HEK293 (cell line): ENCODE measurements at regions not wholly inside any gene's neighbourhood (a gene's known extent, or its start where the extent isn't known, plus 50 kb on each side); places are given as distances from the start of the nearest gene placed in this dataset.
"Not testable (repeated sequence)": the region's sequence is repeated elsewhere in the genome, so short reads cannot be mapped to it uniquely, and the experiment has no call there.

Source experiments
- CTCF ChIA-PET: fragments of 350-600 bp; formaldehyde crosslinking; extraction: SDS; loops from one replicate; lab custom pipeline; 2021; ENCODE audit warnings: antibody characterized with exemption; lab: Yijun Ruan, JAX
- POLR2A ChIA-PET: fragments of 300-600 bp; formaldehyde crosslinking; extraction: SDS; loops from one replicate; lab custom pipeline; 2020; ENCODE audit warnings: antibody characterized with exemption, inconsistent platforms; lab: Yijun Ruan, JAX
- H3K27ac ChIP-seq: fragments of 200-500 bp; sonication (Bioruptor generic); 2 replicates; pipeline ENCODE4 v1.5.1; 2014; ENCODE audit warnings: low read depth, low read length, control low read depth, inconsistent platforms; ENCODE audit errors: extremely low read depth
- H3K36me3 ChIP-seq, 2 experiments: fragments of 200-500 bp in 1 of 2; sonication (Bioruptor generic) in 1 of 2; 1 replicate in 1 of 2; 2 replicates in 1 of 2; pipeline ENCODE4 v1.5.1; 2014 to 2017; ENCODE audit warnings: inconsistent platforms in 2 of 2, low read length in 2 of 2; ENCODE audit not compliant: control insufficient read depth in 2 of 2, insufficient read depth in 1 of 2
- H3K4me1 ChIP-seq: fragments of 200-500 bp; sonication (Bioruptor generic); 2 replicates; pipeline ENCODE4 v1.5.1; 2014; ENCODE audit warnings: mild to moderate bottlenecking, low read length, inconsistent platforms; ENCODE audit not compliant: control insufficient read depth, insufficient read depth
- H3K4me3 ChIP-seq: 2 replicates; pipeline ENCODE4 v1.5.1; 2011; ENCODE audit warnings: low read depth, mild to moderate bottlenecking, control low read depth, low read length, moderate library complexity
- H3K9me3 ChIP-seq: fragments of 200-500 bp; sonication (Bioruptor generic); 2 replicates; pipeline ENCODE4 v1.5.1; 2014; ENCODE audit warnings: low read depth, low read length, inconsistent platforms; ENCODE audit not compliant: control insufficient read depth, insufficient read depth
- ATF2 ChIP-seq: fragments of 450-650 bp; formaldehyde crosslinking; IDR thresholded peaks from 2 replicates; pipeline ENCODE4 v1.5.1; 2016; ENCODE audit warnings: missing biosample characterization, missing genetic modification characterization, low read depth
- GLIS1 ChIP-seq: fragments of 450-650 bp; formaldehyde crosslinking; IDR thresholded peaks from 2 replicates; pipeline ENCODE4 v1.5.1; 2016; ENCODE audit warnings: missing biosample characterization, missing genetic modification characterization
- HOXD13 ChIP-seq: sonication (generic); formaldehyde crosslinking; IDR thresholded peaks from 2 replicates; pipeline ENCODE4 v1.8.0; 2022; ENCODE audit warnings: missing genetic modification reagents, borderline replicate concordance
- OSR2 ChIP-seq: fragments of 450-650 bp; formaldehyde crosslinking; IDR thresholded peaks from 2 replicates; pipeline ENCODE4 v1.5.1; 2016; ENCODE audit warnings: missing biosample characterization, missing genetic modification characterization
- PRDM1 ChIP-seq: fragments of 450-650 bp; formaldehyde crosslinking; IDR thresholded peaks from 2 replicates; pipeline ENCODE4; 2016; ENCODE audit warnings: missing biosample characterization, missing genetic modification characterization
- PRDM4 ChIP-seq: fragments of 450-650 bp; formaldehyde crosslinking; IDR thresholded peaks from 2 replicates; pipeline ENCODE4 v1.5.1; 2017; ENCODE audit warnings: missing biosample characterization, missing genetic modification characterization
- REST ChIP-seq: fragments of 450-650 bp; formaldehyde crosslinking; IDR thresholded peaks from 2 replicates; pipeline ENCODE4 v1.5.1; 2016; ENCODE audit warnings: missing biosample characterization, missing genetic modification characterization
- ZNF133 ChIP-seq: fragments of 450-650 bp; formaldehyde crosslinking; IDR thresholded peaks from 2 replicates; pipeline ENCODE4 v1.5.1; 2016; ENCODE audit warnings: missing biosample characterization, missing genetic modification characterization
- ZNF157 ChIP-seq: fragments of 450-650 bp; formaldehyde crosslinking; IDR thresholded peaks from 2 replicates; pipeline ENCODE4 v1.5.1; 2016; ENCODE audit warnings: missing biosample characterization, missing genetic modification characterization
- ZNF266 ChIP-seq: fragments of 450-650 bp; formaldehyde crosslinking; IDR thresholded peaks from 2 replicates; pipeline ENCODE4 v1.5.1; 2016; ENCODE audit warnings: missing biosample characterization, missing genetic modification characterization, low read depth
- ZNF274 ChIP-seq, 2 experiments: fragments of 200-500 bp in 1 of 2; fragments of 450-650 bp in 1 of 2; sonication (Bioruptor generic) in 1 of 2; formaldehyde crosslinking in 1 of 2; IDR thresholded peaks; 2 replicates each; pipeline versions ENCODE4 v1.5.1 to v1.6.1; 2014 to 2016; ENCODE audit warnings: borderline replicate concordance in 1 of 2, inconsistent platforms in 1 of 2, low read length in 1 of 2, missing biosample characterization in 1 of 2, missing genetic modification characterization in 1 of 2
- ZNF280D ChIP-seq: fragments of 450-650 bp; formaldehyde crosslinking; IDR thresholded peaks from 2 replicates; pipeline ENCODE4 v1.5.1; 2016; ENCODE audit warnings: missing biosample characterization, missing genetic modification characterization
- ZNF37A ChIP-seq: fragments of 450-650 bp; IDR thresholded peaks from 2 replicates; pipeline ENCODE4 v1.5.1; 2018; ENCODE audit warnings: missing biosample characterization, missing genetic modification characterization
- ZNF433 ChIP-seq: fragments of 450-650 bp; formaldehyde crosslinking; IDR thresholded peaks from 2 replicates; pipeline ENCODE4 v1.5.1; 2016; ENCODE audit warnings: missing biosample characterization, missing genetic modification characterization, low read depth
- ZNF555 ChIP-seq: fragments of 450-650 bp; formaldehyde crosslinking; conservative IDR thresholded peaks from 2 replicates; pipeline ENCODE4 v1.5.1; 2017; ENCODE audit warnings: missing biosample characterization, mild to moderate bottlenecking, missing genetic modification characterization, inconsistent platforms
- ZNF585B ChIP-seq: fragments of 450-650 bp; formaldehyde crosslinking; IDR thresholded peaks from 2 replicates; pipeline ENCODE4 v1.5.1; 2016; ENCODE audit warnings: missing biosample characterization, missing genetic modification characterization
- ZNF610 ChIP-seq: fragments of 450-650 bp; formaldehyde crosslinking; IDR thresholded peaks from 2 replicates; pipeline ENCODE4 v1.5.1; 2016; ENCODE audit warnings: missing biosample characterization, missing genetic modification characterization, borderline replicate concordance
- ZNF660 ChIP-seq: fragments of 450-650 bp; IDR thresholded peaks from 2 replicates; pipeline ENCODE4 v1.5.1; 2018; ENCODE audit warnings: missing biosample characterization, mild to moderate bottlenecking, missing genetic modification characterization
- ZNF768 ChIP-seq: fragments of 450-650 bp; formaldehyde crosslinking; IDR thresholded peaks from 2 replicates; pipeline ENCODE4 v1.5.1; 2018; ENCODE audit warnings: missing biosample characterization, mild to moderate bottlenecking, missing genetic modification characterization
- ZNF843 ChIP-seq: fragments of 450-650 bp; formaldehyde crosslinking; IDR thresholded peaks from 2 replicates; pipeline ENCODE4 v1.5.1; 2016; ENCODE audit warnings: missing biosample characterization, missing genetic modification characterization

GRCh38 chr1:194755241-194755994, 1569.0 kb upstream of the B3GALT2 start (continued):
- TF ChIP-seq REST (tag by site-specific recombination) (no peak), ZNF585B (tag by site-specific recombination) (no peak)

GRCh38 chr1:194738843-194739242, 1552.4 kb upstream of the B3GALT2 start:
- H3K27ac ChIP-seq, POLR2A ChIA-PET, CTCF ChIA-PET, H3K9me3 ChIP-seq, H3K36me3 ChIP-seq, H3K4me3 ChIP-seq, H3K4me1 ChIP-seq: not testable (repeated sequence)

GRCh38 chr1:194734970-194735369, 1548.6 kb upstream of the B3GALT2 start:
- no peaks in the 10 kb centered on the region for H3K4me1 ChIP-seq
- TF ChIP-seq ZNF266 (no peak), ATF2 (no peak), ZNF610 (tag by site-specific recombination) (no peak), ZNF433 (tag by site-specific recombination) (no peak), ZNF280D (tag by site-specific recombination) (no peak), HOXD13 (CRISPR knock-in tag) (no peak), PRDM1 (tag by site-specific recombination) (no peak), ZNF555 (tag by site-specific recombination) (no peak), OSR2 (tag by site-specific recombination) (no peak), ZNF660 (tag by site-specific recombination) (no peak), GLIS1 (no peak), ZNF843 (tag by site-specific recombination) (no peak), ZNF157 (no peak), ZNF274 (IDR thresholded peaks at IDR 0.05; ENCODE audit: low read length) (no peak), ZNF274 (tag by site-specific recombination; IDR thresholded peaks at IDR 0.05; ENCODE audit: borderline replicate concordance) (no peak), ZNF768 (tag by site-specific recombination) (no peak), ZNF133 (no peak), ZNF37A (tag by site-specific recombination) (no peak), PRDM4 (no peak)
- POLR2A ChIA-PET: no interaction called here
- CTCF ChIA-PET: no interaction called here
- no peak overlapping the region for H3K27ac ChIP-seq
- no peaks in the 10 kb centered on the region for H3K9me3 ChIP-seq
- H3K36me3 ChIP-seq: no peaks in the 10 kb centered on the region
- no peak overlapping the region for H3K4me3 ChIP-seq
